K562 (cell line): ENCODE measurements at regions not wholly inside any gene's neighbourhood (a gene's known extent, or its start where the extent isn't known, plus 50 kb on each side); places are given as distances from the start of the nearest gene placed in this dataset.

Experiments
- ATF3 ChIP-seq, 2 experiments: fragments of 450-650 bp in 1 of 2; sonication (generic) in 1 of 2; formaldehyde crosslinking in 1 of 2; IDR thresholded peaks in 1 of 2; conservative IDR thresholded peaks in 1 of 2; 2 replicates each; pipeline versions ENCODE4 v1.6.1 to v1.8.1; 2016 to 2023; ENCODE audit warnings: mild to moderate bottlenecking in 2 of 2, moderate library complexity in 2 of 2, inconsistent platforms in 1 of 2, missing genetic modification reagents in 1 of 2
- CEBPB ChIP-seq: fragments of 450-650 bp; IDR thresholded peaks from 2 replicates; pipeline ENCODE4 v1.6.1; 2016; ENCODE audit warnings: missing genetic modification characterization, missing compliant biosample characterization
- MEIS2 ChIP-seq: fragments of 450-650 bp; IDR thresholded peaks from 2 replicates; pipeline ENCODE4 v1.6.1; 2014; ENCODE audit warnings: mild to moderate bottlenecking; ENCODE audit not compliant: partially characterized antibody
- NBN ChIP-seq: fragments of 450-650 bp; IDR thresholded peaks from 2 replicates; pipeline ENCODE4 v1.6.1; 2016; ENCODE audit warnings: low read depth, mild to moderate bottlenecking
- PBX2 ChIP-seq, 2 experiments: IDR thresholded peaks in 1 of 2; conservative IDR thresholded peaks in 1 of 2; 2 replicates each; pipeline ENCODE4 v1.6.1; 2016; ENCODE audit warnings: low read depth in 2 of 2, mild to moderate bottlenecking in 1 of 2, missing compliant biosample characterization in 1 of 2, missing genetic modification characterization in 1 of 2, moderate library complexity in 1 of 2
- PHF8 ChIP-seq: fragments of 200-600 bp; sonication (generic); IDR thresholded peaks from 2 replicates; pipeline ENCODE4 v1.6.1; 2012; ENCODE audit warnings: mixed run types, mild to moderate bottlenecking, inconsistent platforms, low read length, moderate library complexity, borderline replicate concordance
- PRPF4 ChIP-seq: fragments of 200-400 bp; formaldehyde crosslinking; IDR thresholded peaks from one replicate; pipeline ENCODE4 v1.6.1; 2017; ENCODE audit warnings: low read length, low read depth, mild to moderate bottlenecking; ENCODE audit not compliant: insufficient read depth, poor library complexity, severe bottlenecking
- SAP30 ChIP-seq: fragments of 200-600 bp; sonication (generic); IDR thresholded peaks from 2 replicates; pipeline ENCODE4 v1.6.1; 2012; ENCODE audit warnings: borderline replicate concordance, low read depth, mild to moderate bottlenecking, moderate library complexity, low read length, control low read depth, inconsistent platforms; ENCODE audit not compliant: insufficient read depth, poor library complexity, severe bottlenecking
- TAF1 ChIP-seq: IDR thresholded peaks from 2 replicates; pipeline ENCODE4 v1.6.1; 2011; ENCODE audit warnings: mild to moderate bottlenecking, low read length, moderate library complexity; ENCODE audit not compliant: insufficient read depth, control insufficient read depth, severe bottlenecking; ENCODE audit errors: extremely low read depth
- ZFP36 ChIP-seq: fragments of 150-350 bp; IDR thresholded peaks from 2 replicates; pipeline ENCODE4 v1.6.1; 2018; ENCODE audit warnings: low read length, low read depth; ENCODE audit not compliant: partially characterized antibody
- ZNF239 ChIP-seq: fragments of 250-450 bp; sonication (Bioruptor Pico); IDR thresholded peaks from 2 replicates; pipeline ENCODE4 v1.4.0; 2020; ENCODE audit warnings: mild to moderate bottlenecking
- TF ChIP-seq, protein P1 (sequence below), 3 experiments: IDR thresholded peaks in 2 of 3; conservative IDR thresholded peaks in 1 of 3; 2 replicates each; pipeline ENCODE4 v1.5.1; 2011 to 2012; ENCODE audit warnings: low read length in 3 of 3, mild to moderate bottlenecking in 3 of 3, control low read depth in 2 of 3, improper control_type of control experiment in 1 of 3, inconsistent platforms in 1 of 3, low read depth in 1 of 3, mixed read lengths in 1 of 3, moderate library complexity in 1 of 3; ENCODE audit not compliant: insufficient read depth in 2 of 3

GRCh38 chr7:50207686-50208255, 96.7 kb upstream of the IKZF1 start:
- TF ChIP-seq, protein P1, sequence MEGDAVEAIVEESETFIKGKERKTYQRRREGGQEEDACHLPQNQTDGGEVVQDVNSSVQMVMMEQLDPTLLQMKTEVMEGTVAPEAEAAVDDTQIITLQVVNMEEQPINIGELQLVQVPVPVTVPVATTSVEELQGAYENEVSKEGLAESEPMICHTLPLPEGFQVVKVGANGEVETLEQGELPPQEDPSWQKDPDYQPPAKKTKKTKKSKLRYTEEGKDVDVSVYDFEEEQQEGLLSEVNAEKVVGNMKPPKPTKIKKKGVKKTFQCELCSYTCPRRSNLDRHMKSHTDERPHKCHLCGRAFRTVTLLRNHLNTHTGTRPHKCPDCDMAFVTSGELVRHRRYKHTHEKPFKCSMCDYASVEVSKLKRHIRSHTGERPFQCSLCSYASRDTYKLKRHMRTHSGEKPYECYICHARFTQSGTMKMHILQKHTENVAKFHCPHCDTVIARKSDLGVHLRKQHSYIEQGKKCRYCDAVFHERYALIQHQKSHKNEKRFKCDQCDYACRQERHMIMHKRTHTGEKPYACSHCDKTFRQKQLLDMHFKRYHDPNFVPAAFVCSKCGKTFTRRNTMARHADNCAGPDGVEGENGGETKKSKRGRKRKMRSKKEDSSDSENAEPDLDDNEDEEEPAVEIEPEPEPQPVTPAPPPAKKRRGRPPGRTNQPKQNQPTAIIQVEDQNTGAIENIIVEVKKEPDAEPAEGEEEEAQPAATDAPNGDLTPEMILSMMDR (IDR thresholded peaks at IDR 0.05 in 2 of 3, conservative IDR thresholded peaks at IDR 0.05 in 1 of 3; ENCODE audit: insufficient read depth in 2 of 3, low read depth in 1 of 3, low read length in 3 of 3) = no peak
- TF ChIP-seq ATF3 (IDR thresholded peaks at IDR 0.05) (no peak), ATF3 (CRISPR knock-in tag; conservative IDR thresholded peaks at IDR 0.05) (no peak), ZFP36 (no peak), CEBPB (tag) (no peak), SAP30 (no peak), NBN (no peak), TAF1 (no peak), PBX2 (CRISPR knock-in tag; IDR thresholded peaks at IDR 0.05; ENCODE audit: low read depth) (no peak), PBX2 (tag; conservative IDR thresholded peaks at IDR 0.05; ENCODE audit: low read depth) (no peak), PRPF4 (no peak), ZNF239 (CRISPR knock-in tag) (no peak), MEIS2 (no peak), PHF8 (no peak)
